ENCODE measurements at regions not wholly inside any gene's neighbourhood (a gene's known extent, or its start where the extent isn't known, plus 50 kb on each side); places are given as distances from the start of the nearest gene placed in this dataset.

DNA sequence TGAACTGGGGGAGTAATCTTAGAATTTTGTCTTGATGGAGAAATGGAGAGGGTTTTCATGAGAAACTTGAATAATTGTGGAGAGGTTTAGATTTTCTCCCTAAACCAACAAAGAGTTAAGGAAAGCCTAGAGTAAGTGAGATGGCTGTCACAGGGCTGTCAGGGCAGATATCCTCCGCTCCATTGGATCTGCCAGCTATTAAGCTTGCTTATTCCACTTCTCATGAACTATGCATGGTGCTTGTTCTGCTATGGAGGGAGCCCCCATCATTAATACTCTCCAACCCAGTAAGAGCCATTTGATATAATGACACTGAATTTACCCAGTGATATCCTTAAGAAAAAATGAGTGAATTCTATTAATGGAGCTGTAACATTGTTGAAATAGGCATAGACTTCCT lies 342.8 kb upstream of the MTNR1B start:
- no peak for TF ChIP-seq POLR2A (IDR thresholded peaks at IDR 0.05; ENCODE audit: low read length)
- no peak for TF ChIP-seq GATA1 (IDR thresholded peaks at IDR 0.05; ENCODE audit: low read depth, low read length)
